Calu3 (cell line): ENCODE measurements at regions not wholly inside any gene's neighbourhood (a gene's known extent, or its start where the extent isn't known, plus 50 kb on each side); places are given as distances from the start of the nearest gene placed in this dataset.

Source experiments
- BruUV-seq: library from RNA; stranded (reverse); fragments of 400-500 nt; replicated peaks from 2 replicates; lab custom pipeline; 2021; lab: Mats Ljungman, UMichigan
- CTCF ChIA-PET: fragments of 300-600 bp; sonication (Branson Sonifier 250); formaldehyde crosslinking; loops from one replicate; lab custom pipeline; 2022; ENCODE audit warnings: antibody characterized with exemption; lab: Charles Lee
- DNase-seq: peaks from one replicate; pipeline ENCODE4 v3.0.0; 2022
- H3K27ac Mint-ChIP-seq: one replicate; pipeline ENCODE4 v1.8.0; 2022; ENCODE audit warnings: mixed read lengths; ENCODE audit not compliant: unreplicated experiment
- H3K27me3 Mint-ChIP-seq: one replicate; pipeline ENCODE4 v1.8.0; 2022; ENCODE audit warnings: mixed read lengths; ENCODE audit not compliant: unreplicated experiment
- H3K36me3 Mint-ChIP-seq: one replicate; pipeline ENCODE4 v1.8.0; 2022; ENCODE audit warnings: mild to moderate bottlenecking, moderate library complexity, mixed read lengths; ENCODE audit not compliant: insufficient read depth, unreplicated experiment
- H3K4me1 Mint-ChIP-seq: one replicate; pipeline ENCODE4 v1.8.0; 2022; ENCODE audit warnings: mild to moderate bottlenecking, low read depth, mixed read lengths; ENCODE audit not compliant: unreplicated experiment
- H3K4me3 Mint-ChIP-seq: one replicate; pipeline ENCODE4 v1.8.0; 2022; ENCODE audit warnings: mild to moderate bottlenecking, low read depth, moderate library complexity, mixed read lengths; ENCODE audit not compliant: unreplicated experiment
- H3K9me3 Mint-ChIP-seq: one replicate; pipeline ENCODE4 v1.8.0; 2022; ENCODE audit warnings: low read depth, mixed read lengths; ENCODE audit not compliant: unreplicated experiment
- intact Hi-C: fragments of 100-400 bp; cut with micrococcal nuclease; formaldehyde crosslinking; loops from one replicate; pipeline ENCODE4 v1.10.0; 2022; ENCODE audit not compliant: unreplicated experiment
- TF ChIP-seq, protein P1 (sequence below): fragments of 200-600 bp; IDR thresholded peaks from one replicate; pipeline ENCODE4 v1.8.0; 2022; ENCODE audit warnings: antibody characterized with exemption; ENCODE audit not compliant: unreplicated experiment

DNA sequence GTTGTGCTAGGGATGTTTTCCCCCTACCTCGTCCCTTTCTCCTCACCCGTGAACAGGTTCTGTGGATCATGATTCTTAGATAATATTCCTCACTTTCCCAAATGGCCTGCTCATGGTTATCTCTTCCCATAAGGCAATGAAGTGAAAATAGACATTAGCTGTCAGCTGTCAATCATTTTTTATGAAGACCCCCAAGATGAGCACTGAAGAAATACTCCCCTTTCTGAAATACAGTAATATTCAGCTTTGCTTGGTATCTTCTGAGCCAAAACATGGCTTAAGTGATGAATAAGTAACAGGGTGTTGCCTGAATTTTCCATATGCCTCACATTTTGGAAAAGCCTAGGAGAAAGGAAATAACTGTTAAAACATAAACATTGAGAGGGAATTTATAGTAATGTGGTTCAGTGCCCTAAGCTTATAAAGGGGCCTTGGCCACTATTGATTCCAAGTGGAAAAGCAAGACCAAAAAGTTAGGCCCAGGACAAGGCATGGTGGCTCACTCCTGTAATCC, 70.7 kb upstream of the NAP1L1 start:
- TF ChIP-seq, protein P1, sequence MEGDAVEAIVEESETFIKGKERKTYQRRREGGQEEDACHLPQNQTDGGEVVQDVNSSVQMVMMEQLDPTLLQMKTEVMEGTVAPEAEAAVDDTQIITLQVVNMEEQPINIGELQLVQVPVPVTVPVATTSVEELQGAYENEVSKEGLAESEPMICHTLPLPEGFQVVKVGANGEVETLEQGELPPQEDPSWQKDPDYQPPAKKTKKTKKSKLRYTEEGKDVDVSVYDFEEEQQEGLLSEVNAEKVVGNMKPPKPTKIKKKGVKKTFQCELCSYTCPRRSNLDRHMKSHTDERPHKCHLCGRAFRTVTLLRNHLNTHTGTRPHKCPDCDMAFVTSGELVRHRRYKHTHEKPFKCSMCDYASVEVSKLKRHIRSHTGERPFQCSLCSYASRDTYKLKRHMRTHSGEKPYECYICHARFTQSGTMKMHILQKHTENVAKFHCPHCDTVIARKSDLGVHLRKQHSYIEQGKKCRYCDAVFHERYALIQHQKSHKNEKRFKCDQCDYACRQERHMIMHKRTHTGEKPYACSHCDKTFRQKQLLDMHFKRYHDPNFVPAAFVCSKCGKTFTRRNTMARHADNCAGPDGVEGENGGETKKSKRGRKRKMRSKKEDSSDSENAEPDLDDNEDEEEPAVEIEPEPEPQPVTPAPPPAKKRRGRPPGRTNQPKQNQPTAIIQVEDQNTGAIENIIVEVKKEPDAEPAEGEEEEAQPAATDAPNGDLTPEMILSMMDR = no peak
- no TSS peak for BruUV-seq
- H3K36me3 Mint-ChIP-seq = no peaks in the 10 kb centered on the region
- H3K4me3 Mint-ChIP-seq = no peak overlapping the region
- no peak for DNase-seq
- H3K4me1 Mint-ChIP-seq = peaks cover 9% of the 10 kb centered on the region
- CTCF ChIA-PET = no interaction called here
- no peaks in the 10 kb centered on the region for H3K27me3 Mint-ChIP-seq
- no peaks in the 10 kb centered on the region for H3K9me3 Mint-ChIP-seq
- H3K27ac Mint-ChIP-seq = no peak overlapping the region
- intact Hi-C loops = loop anchor here (10.0 kb wide), 1 partner anchor 100 kb away; no protein-coding TSS in a partner anchor

DNA sequence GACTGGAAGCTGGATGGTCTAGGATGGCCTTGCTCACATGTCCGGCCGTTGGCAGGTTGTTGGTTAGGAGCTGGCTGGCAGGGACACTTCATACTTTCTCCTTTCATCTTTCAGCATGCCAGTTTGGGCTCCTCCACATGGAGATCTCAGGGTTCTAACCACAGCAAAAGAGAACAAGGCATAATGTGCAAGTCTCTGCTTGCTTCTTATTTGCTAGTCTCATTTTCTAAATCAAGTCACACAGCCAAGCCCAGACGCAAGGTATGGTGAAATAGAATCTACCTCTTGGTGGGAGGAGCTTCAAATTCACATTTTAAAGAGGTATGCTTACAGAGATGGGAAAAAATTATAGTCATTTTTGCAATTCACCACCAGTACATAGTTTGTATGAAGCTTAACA, 69.1 kb upstream of the NAP1L1 start:
- Mint-ChIP-seq H3K36me3 (no peaks in the 10 kb centered on the region), H3K4me1 (peaks cover 4% of the 10 kb centered on the region), H3K27ac (no peak overlapping the region), H3K9me3 (no peaks in the 10 kb centered on the region), H3K4me3 (no peak overlapping the region), H3K27me3 (no peaks in the 10 kb centered on the region)
- DNase-seq = no peak
- intact Hi-C loops = loop anchor here (10.0 kb wide), 1 partner anchor 99 kb away; no protein-coding TSS in a partner anchor
- no TSS peak for BruUV-seq
- TF ChIP-seq, protein P1 = no peak
- CTCF ChIA-PET = no interaction called here

DNA sequence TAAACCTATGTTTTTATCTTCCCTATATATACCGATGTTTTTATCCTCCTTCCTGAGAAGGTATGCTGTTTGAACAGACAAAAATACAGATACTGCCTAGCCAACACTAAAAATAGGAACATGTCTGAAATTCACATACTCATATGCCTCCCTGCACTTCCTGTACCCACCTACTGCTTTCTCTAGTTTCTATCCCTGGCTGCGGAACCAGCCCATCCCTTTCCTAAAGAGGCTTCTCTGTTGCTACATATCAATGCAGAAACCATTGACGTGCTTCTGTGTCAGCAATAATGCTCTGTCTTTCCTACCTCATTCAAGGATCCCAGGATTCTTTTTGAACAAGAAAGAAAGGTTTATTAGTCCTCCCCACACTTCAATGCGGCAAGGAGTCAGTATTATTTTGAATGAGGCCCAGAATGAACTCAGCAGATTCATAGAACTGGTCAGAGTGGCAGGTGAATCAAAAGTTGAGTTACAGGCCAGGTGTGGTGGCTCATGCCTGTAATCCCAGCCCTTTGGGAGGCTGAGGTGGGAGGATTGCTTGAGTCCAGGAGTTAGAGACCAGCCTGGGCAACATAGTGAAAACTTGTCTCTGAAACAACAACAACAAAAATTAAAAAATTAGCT, 67.8 kb upstream of the NAP1L1 start:
- CTCF ChIA-PET = interaction anchor here (0.7 kb wide), 1 partner anchor 269 kb away, joined by 4 read pairs; no protein-coding TSS in a partner anchor
- no peaks in the 10 kb centered on the region for H3K36me3 Mint-ChIP-seq
- H3K27ac Mint-ChIP-seq = no peak overlapping the region
- H3K4me3 Mint-ChIP-seq = no peak overlapping the region
- DNase-seq = no peak
- no peaks in the 10 kb centered on the region for H3K27me3 Mint-ChIP-seq
- H3K9me3 Mint-ChIP-seq = no peaks in the 10 kb centered on the region
- no peaks in the 10 kb centered on the region for H3K4me1 Mint-ChIP-seq
- TF ChIP-seq, protein P1 = no peak
- no TSS peak for BruUV-seq
- intact Hi-C loops = loop anchor here (10.0 kb wide), 1 partner anchor 97 kb away; no protein-coding TSS in a partner anchor

DNA sequence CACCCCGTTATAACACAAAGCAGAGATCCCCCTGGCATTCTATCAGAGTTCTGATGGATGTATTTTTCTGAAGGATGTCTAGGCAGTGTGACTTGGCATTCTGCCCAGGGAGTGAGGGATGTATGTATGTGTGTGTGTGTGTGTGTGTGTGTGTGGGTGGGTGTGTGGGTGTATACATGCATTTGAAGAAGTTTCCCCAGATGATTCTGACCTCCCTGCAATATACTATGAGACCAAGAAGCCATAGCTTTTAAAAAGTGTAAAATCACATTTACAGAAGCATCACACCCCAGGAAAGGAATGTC, 59.7 kb upstream of the NAP1L1 start:
- Mint-ChIP-seq H3K9me3 (no peaks in the 10 kb centered on the region), H3K27ac (no peak overlapping the region), H3K4me3 (no peak overlapping the region), H3K27me3 (no peaks in the 10 kb centered on the region), H3K4me1 (peaks cover 7% of the 10 kb centered on the region), H3K36me3 (no peaks in the 10 kb centered on the region)
- intact Hi-C loops = no loop called here
- TF ChIP-seq, protein P1 = no peak
- no TSS peak for BruUV-seq
- DNase-seq = peak; percentile 46
- CTCF ChIA-PET = interaction anchor here (0.8 kb wide), 1 partner anchor 93 kb away, joined by 3 read pairs; no protein-coding TSS in a partner anchor
